Retinal pigment epithelial cell (primary cell): ENCODE measurements at regions not wholly inside any gene's neighbourhood (a gene's known extent, or its start where the extent isn't known, plus 50 kb on each side); places are given as distances from the start of the nearest gene placed in this dataset.
A peak's percentile ranks its signal among the peaks of the same experiment; 100 is the strongest.

Experiments
- DNase-seq: peaks from one replicate; pipeline ENCODE4 v3.0.0-alpha.2; 2010; ENCODE audit warnings: low read depth
- H3K4me3 ChIP-seq: 2 replicates; pipeline ENCODE4 v1.5.1; 2011; ENCODE audit warnings: mild to moderate bottlenecking, low read length, control low read depth, moderate library complexity
- CTCF ChIP-seq: conservative IDR thresholded peaks from 2 replicates; pipeline ENCODE4 v1.5.1; 2011; ENCODE audit warnings: low read depth, low read length, control low read depth, inconsistent platforms

- no peak for TF ChIP-seq CTCF
Observed at GRCh38 chr18:34640276-34640675, 69.8 kb upstream of the DTNA start.

GRCh38 chr18:34643989-34644388 is 66.1 kb upstream of the DTNA start:
- H3K4me3 ChIP-seq = no peak overlapping the region
- DNase-seq = no peak

More at GRCh38 chr18:34640276-34640675, 69.8 kb upstream of the DTNA start:
- H3K4me3 ChIP-seq = no peak overlapping the region
- DNase-seq = no peak

GRCh38 chr18:34647251-34647650 is 62.8 kb upstream of the DTNA start:
- TF ChIP-seq CTCF = no peak
- DNase-seq = no peak
- no peak overlapping the region for H3K4me3 ChIP-seq

More at GRCh38 chr18:34643989-34644388, 66.1 kb upstream of the DTNA start:
- TF ChIP-seq CTCF = peak; percentile 26

- TF ChIP-seq CTCF = no peak
- DNase-seq = no peak
- no peak overlapping the region for H3K4me3 ChIP-seq
Observed at GRCh38 chr18:34648269-34648985, 61.7 kb upstream of the DTNA start.

GRCh38 chr18:34649080-34649479 is 61.0 kb upstream of the DTNA start:
- H3K4me3 ChIP-seq = no peak overlapping the region
- no peak for DNase-seq
- TF ChIP-seq CTCF = no peak

- no peak overlapping the region for H3K4me3 ChIP-seq
- DNase-seq = no peak
- TF ChIP-seq CTCF = no peak
Observed at GRCh38 chr18:34650121-34650545, 60.0 kb upstream of the DTNA start.
